IPS-18a (cell line): ENCODE measurements at regions not wholly inside any gene's neighbourhood (a gene's known extent, or its start where the extent isn't known, plus 50 kb on each side); places are given as distances from the start of the nearest gene placed in this dataset.
"Not testable (repeated sequence)": the region's sequence is repeated elsewhere in the genome, so short reads cannot be mapped to it uniquely, and the experiment has no call there.

Experiments
- H3K27ac ChIP-seq: one replicate; pipeline ENCODE4 v1.5.1; 2013; ENCODE audit warnings: low read length
- H3K27me3 ChIP-seq: one replicate; pipeline ENCODE4 v1.6.1; 2013; ENCODE audit warnings: mild to moderate bottlenecking, low read length; ENCODE audit not compliant: control insufficient read depth, insufficient read depth
- H3K36me3 ChIP-seq: one replicate; pipeline ENCODE4 v1.6.1; 2013; ENCODE audit warnings: low read depth, low read length; ENCODE audit not compliant: control insufficient read depth
- H3K4me1 ChIP-seq: one replicate; pipeline ENCODE4 v1.6.1; 2013; ENCODE audit warnings: low read depth, low read length; ENCODE audit not compliant: control insufficient read depth
- H3K4me3 ChIP-seq: one replicate; pipeline ENCODE4 v1.5.1; 2013; ENCODE audit warnings: low read length
- H3K9ac ChIP-seq: one replicate; pipeline ENCODE4 v1.6.1; 2013; ENCODE audit warnings: mild to moderate bottlenecking, low read length, moderate library complexity
- H3K9me3 ChIP-seq: one replicate; pipeline ENCODE4 v1.6.1; 2013; ENCODE audit warnings: low read depth, low read length; ENCODE audit not compliant: control insufficient read depth

DNA sequence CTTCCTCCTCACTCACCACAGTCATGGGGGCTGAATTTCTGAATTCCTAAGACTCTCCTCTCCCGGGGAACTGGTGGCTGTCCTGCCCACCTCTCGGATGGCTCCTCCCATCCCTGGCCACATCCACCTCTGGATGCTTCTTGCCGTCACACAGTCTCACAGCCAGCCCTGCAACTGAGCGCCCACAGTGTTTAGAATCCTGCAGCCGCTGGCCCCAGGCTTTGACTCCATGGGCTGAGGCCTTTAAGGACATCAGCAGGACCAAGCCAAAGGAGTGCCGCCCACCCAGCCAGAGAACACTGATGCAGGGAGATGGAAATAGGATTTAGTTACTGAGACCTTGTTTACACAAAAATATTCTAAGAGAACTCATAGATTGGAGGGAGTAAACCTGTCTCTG is 299.3 kb upstream of the WSB1 start:
- not testable (repeated sequence) for H3K27me3 ChIP-seq, H3K4me3 ChIP-seq, H3K9ac ChIP-seq, H3K36me3 ChIP-seq, H3K27ac ChIP-seq, H3K4me1 ChIP-seq
- peaks cover 40% of the 10 kb centered on the region for H3K9me3 ChIP-seq

DNA sequence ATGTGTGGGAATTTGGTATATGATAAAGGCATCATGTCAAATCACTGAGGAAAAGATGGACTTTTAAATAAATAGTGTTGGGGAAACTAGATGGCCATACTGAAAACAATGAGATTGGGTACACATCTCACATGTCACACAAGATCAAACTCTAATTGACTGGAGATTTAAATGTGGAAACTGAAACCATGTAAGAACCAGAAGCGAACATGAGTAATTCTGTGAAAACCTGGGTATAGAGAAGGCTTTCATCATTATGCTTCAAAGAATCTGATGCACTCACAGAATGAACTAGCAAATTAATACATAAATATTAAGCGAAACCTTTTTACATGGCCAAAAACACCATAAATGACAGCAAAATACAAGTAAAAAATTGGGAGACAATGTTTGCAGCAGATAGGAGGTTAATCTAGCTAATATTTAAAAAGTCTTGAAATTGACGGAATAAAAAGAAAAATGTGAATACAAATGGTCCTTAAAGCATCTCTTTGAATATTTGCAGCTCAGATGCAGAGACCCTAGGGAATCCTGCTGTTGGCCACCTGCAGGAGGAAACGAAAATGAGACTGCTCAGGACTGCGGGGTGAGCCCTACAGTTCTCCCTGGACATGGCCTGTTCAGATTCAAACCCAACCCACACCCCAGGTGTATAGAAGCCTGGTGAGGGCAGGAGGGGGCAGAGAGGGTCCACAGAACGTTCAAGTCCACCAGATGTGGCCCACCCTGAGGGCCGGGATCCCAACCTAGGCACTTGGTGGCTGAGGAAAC is 297.6 kb upstream of the WSB1 start:
- H3K4me1 ChIP-seq, H3K36me3 ChIP-seq, H3K27ac ChIP-seq, H3K9ac ChIP-seq, H3K27me3 ChIP-seq, H3K4me3 ChIP-seq: not testable (repeated sequence)
- H3K9me3 ChIP-seq: peaks cover 36% of the 10 kb centered on the region

DNA sequence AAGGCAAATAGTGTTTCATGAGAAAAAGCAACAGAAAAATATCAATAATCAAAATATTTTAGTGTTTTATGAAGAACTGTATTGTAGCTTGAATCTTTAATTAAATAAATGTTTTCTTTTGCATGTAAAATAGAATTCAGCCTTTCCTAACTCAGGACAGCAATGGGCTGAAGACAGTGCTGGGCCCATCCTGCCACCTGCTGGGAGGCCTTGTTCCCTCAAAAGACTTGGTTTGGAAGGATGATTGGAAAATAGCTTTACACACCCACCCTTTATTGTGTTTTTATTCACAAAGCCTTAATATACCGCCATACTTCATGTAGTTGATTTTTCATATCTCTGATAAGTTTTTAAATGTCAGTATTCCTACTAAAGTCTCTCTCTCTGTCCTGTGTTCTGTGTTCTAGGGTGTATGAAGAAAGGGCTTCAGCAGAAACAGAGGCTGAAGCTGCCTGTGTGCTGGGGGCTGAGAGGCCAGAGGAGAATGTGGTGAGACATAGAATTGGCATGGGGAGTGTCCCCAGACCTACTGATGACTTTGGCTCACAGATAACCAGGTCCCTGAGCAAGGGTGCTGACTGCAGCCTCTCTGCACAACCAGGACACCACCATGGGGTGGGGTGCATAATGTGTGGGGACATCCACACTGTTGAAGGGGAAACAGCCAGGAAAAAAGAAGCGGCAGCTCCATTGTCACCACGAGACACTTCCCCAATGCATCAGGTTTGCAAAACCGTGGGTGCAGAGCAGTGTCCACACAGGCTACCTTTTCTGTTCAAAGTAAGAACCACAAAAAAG is 286.0 kb upstream of the WSB1 start:
- not testable (repeated sequence) for H3K9ac ChIP-seq, H3K4me3 ChIP-seq, H3K27ac ChIP-seq, H3K4me1 ChIP-seq, H3K36me3 ChIP-seq, H3K27me3 ChIP-seq
- peaks cover 35% of the 10 kb centered on the region for H3K9me3 ChIP-seq

DNA sequence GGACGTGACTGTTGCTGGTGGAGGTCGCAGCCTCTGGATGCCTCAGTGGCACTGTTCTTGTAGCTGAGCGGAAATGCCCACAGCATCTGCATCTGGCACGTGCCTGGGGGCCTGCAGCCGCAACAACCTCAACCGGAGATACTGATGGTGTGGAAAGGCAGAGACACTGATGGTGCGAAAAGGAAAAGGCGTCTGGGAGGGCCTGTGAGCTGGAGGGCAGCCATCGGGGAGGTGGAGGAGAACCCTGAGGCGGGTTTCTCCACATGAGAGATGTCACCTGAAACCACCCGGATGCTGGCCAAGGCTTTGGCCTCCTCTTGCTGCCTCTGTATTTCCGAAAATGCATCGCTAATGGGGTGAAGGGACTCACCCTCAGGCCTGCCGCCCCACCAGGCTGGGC is 284.8 kb upstream of the WSB1 start:
- no peak overlapping the region for H3K9ac ChIP-seq
- peaks cover 29% of the 10 kb centered on the region for H3K9me3 ChIP-seq
- H3K27me3 ChIP-seq: no peaks in the 10 kb centered on the region
- H3K4me3 ChIP-seq: no peak overlapping the region
- no peaks in the 10 kb centered on the region for H3K4me1 ChIP-seq
- no peaks in the 10 kb centered on the region for H3K36me3 ChIP-seq
- H3K27ac ChIP-seq: no peak overlapping the region

DNA sequence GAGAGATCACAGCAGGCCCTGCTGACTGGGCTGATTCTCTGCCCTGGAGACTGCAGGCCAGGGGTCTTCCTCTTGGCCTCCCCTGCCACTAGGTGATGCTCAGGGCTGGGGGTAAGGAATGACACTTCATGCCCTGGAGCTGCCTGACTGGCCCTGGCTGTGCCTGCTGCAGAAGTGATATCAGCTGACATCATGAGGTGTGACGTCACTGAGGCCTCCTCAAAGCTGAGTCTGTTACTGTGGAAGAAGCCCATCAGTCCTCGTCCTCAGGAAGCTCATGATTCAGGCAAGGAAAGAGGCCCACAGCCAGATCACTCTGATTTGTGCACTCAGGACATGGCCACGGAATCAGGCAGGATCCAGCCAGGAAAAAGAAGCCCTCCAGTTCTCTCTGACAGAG is 283.8 kb upstream of the WSB1 start:
- H3K36me3 ChIP-seq, H3K4me3 ChIP-seq, H3K27me3 ChIP-seq, H3K4me1 ChIP-seq, H3K27ac ChIP-seq, H3K9ac ChIP-seq: not testable (repeated sequence)
- H3K9me3 ChIP-seq: peaks cover 38% of the 10 kb centered on the region

DNA sequence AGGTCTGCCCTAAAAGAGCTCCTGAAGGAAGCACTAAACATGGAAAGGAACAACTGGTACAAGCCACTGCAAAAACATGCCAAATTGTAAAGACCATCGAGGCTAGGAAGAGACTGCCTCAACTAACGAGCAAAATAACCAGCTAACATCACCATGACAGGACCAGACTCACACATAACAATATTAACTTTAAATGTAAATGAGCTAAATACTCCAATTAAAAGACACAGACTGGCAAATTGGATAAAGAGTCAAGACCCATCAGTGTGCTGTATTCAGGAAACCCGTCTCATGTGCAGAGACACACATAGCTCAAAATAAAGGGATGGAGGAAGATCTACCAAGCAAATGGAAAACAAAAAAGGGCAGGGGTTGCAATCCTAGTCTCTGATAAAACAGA is 263.4 kb upstream of the WSB1 start:
- not testable (repeated sequence) for H3K4me3 ChIP-seq, H3K27me3 ChIP-seq, H3K27ac ChIP-seq, H3K4me1 ChIP-seq, H3K9ac ChIP-seq, H3K36me3 ChIP-seq
- peaks cover 27% of the 10 kb centered on the region for H3K9me3 ChIP-seq

DNA sequence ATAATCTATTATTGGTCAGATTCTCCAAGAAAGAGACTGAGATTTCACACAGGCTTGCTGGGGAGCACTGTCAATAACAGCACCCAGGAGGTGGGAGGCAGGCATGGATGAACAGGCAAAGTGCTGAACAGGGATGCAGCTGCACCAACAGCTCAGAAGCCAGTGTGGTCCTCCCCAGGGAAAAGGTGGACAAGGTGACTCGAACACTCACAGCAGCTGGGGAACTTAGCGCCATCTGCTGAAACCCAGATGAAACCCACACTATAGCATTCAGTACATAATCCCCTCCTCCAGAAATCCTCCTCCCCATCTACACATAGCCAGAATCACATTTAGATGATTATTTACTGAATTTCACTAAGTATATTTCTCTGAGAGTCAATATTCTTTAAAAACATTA is 255.2 kb upstream of the WSB1 start:
- Histone ChIP-seq H3K4me1 (no peaks in the 10 kb centered on the region), H3K9me3 (peaks cover 31% of the 10 kb centered on the region), H3K27ac (no peak overlapping the region), H3K27me3 (no peaks in the 10 kb centered on the region), H3K4me3 (no peak overlapping the region), H3K36me3 (no peaks in the 10 kb centered on the region), H3K9ac (no peak overlapping the region)

DNA sequence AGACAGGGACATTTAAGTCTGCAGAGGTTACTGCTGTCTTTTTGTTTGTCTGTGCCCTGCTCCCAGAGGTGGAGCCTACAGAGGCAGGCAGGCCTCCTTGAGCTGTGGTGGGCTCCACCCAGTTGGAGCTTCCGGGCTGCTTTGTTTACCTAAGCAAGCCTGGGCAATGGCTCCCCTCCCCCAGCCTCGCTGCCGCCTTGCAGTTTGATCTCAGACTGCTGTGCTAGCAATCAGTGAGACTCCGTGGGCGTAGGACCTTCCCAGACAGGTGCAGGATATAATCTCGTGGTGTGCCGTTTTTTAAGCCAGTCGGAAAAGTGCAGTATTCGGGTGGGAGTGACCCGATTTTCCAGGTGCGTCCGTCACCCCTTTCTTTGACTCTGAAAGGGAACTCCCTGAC is 248.9 kb upstream of the WSB1 start:
- H3K36me3 ChIP-seq, H3K27ac ChIP-seq, H3K4me1 ChIP-seq, H3K9ac ChIP-seq, H3K4me3 ChIP-seq, H3K27me3 ChIP-seq: not testable (repeated sequence)
- H3K9me3 ChIP-seq: peaks cover 40% of the 10 kb centered on the region

DNA sequence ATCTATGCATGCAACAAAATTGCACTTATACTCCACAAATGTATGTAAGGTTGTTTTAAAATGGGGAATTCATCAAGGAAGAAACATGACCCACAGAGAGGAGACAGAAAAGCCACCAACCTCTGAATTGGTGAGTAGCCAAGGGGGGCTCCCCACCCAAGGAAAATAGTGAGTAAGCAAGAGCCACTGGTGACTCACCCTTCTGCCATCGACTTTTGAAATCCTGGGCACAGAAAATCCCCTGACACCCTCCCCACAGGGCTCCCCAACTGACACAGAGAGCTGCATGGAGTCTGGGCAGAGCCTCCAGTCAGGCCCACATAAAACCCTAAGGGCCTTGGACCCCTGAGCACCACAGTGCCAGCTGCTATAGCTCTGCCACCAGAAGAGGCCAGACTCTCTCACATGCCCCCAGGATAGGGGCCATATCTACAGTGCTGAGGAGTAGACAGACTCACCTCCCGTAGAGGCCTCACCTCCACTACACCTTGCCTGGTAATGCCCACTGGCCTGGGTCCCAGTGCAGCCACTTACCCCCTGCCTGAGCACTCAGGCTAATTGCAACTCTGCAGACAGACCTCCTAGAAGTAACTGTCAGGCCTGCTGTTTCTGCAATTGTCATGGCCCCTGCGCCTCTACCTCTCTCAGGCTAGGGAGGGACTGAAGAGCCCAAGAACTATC is 244.7 kb upstream of the WSB1 start:
- Histone ChIP-seq H3K9me3 (peaks cover 77% of the 10 kb centered on the region), H3K27me3 (no peaks in the 10 kb centered on the region), H3K9ac (no peak overlapping the region), H3K4me3 (no peak overlapping the region), H3K4me1 (no peaks in the 10 kb centered on the region), H3K36me3 (no peaks in the 10 kb centered on the region), H3K27ac (no peak overlapping the region)

DNA sequence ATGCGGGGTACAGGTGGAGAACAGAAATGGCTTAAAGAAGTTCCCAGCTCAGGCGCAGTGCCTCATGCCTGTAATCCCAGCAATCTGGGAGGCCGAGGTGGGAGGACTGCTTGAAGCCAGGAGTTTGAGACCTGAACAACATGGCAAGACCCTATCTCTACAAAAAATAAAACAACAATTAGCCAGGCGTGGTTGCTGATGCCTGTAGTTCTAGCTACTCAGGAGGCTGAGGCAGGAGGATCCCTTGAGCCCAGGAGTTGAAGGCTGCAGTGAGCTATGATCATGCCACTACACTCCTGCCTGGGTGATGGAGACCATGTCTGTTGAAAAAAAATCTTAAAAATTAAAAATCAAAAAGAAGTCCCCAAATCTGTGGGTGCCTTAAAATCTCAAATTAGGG is 228.3 kb upstream of the WSB1 start:
- Histone ChIP-seq H3K27me3 (no peaks in the 10 kb centered on the region), H3K9ac (no peak overlapping the region), H3K36me3 (no peaks in the 10 kb centered on the region), H3K27ac (no peak overlapping the region), H3K9me3 (peaks cover 81% of the 10 kb centered on the region), H3K4me3 (no peak overlapping the region), H3K4me1 (no peaks in the 10 kb centered on the region)

DNA sequence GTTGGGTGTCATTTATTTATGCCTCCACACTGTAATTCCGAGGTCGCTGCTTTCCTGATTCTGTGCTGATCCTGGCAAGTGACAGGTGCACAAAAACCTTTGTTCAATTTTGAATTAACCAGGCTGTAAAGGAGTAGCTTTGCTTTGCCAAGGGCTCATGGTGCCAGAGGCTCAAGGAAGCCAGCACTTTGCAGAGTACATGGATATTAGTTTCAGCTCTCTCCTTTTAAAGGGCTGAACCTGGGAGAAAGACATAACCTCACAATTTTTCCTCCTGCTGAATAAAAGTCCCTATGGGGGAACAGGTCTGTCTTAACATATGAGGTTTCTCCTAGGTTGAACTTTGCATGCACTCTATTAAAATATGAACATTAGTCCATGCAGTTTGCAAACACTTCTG is 227.6 kb upstream of the WSB1 start:
- Histone ChIP-seq H3K4me1 (no peaks in the 10 kb centered on the region), H3K4me3 (no peak overlapping the region), H3K9me3 (peaks cover 88% of the 10 kb centered on the region), H3K36me3 (no peaks in the 10 kb centered on the region), H3K27me3 (no peaks in the 10 kb centered on the region), H3K9ac (no peak overlapping the region), H3K27ac (no peak overlapping the region)
